CD8-positive, alpha-beta memory T cell (primary cell): ENCODE measurements at regions not wholly inside any gene's neighbourhood (a gene's known extent, or its start where the extent isn't known, plus 50 kb on each side); places are given as distances from the start of the nearest gene placed in this dataset.
A peak's percentile ranks its signal among the peaks of the same experiment; 100 is the strongest.

Experiments
- CTCF ChIA-PET: fragments of 350-600 bp; sonication (Branson Sonifier 250); formaldehyde crosslinking; loops from one replicate; lab custom pipeline; 2021; ENCODE audit warnings: antibody characterized with exemption; lab: Charles Lee
- POLR2A ChIA-PET: fragments of 350-600 bp; sonication (Branson Sonifier 250); formaldehyde crosslinking; loops from one replicate; lab custom pipeline; 2021; ENCODE audit warnings: antibody characterized with exemption; lab: Charles Lee
- DNase-seq, 5 donors: peaks; one replicate each; pipeline versions ENCODE4 v3.0.0 to v3.0.0-alpha.2; 2020 to 2022; ENCODE audit warnings: mixed read lengths in 1 of 5
- H3K27ac ChIP-seq: one replicate; pipeline ENCODE4 v1.7.0; 2013; ENCODE audit warnings: low read depth, mild to moderate bottlenecking, low read length, moderate library complexity
- H3K27me3 ChIP-seq: 2 replicates; pipeline ENCODE4 v1.7.0; 2013; ENCODE audit warnings: low read length, mild to moderate bottlenecking; ENCODE audit not compliant: insufficient read depth, poor library complexity, severe bottlenecking
- H3K36me3 ChIP-seq: 2 replicates; pipeline ENCODE4 v1.7.0; 2013; ENCODE audit warnings: mild to moderate bottlenecking, low read length, moderate library complexity; ENCODE audit not compliant: insufficient read depth
- H3K4me1 ChIP-seq: 2 replicates; pipeline ENCODE4 v1.7.0; 2013; ENCODE audit warnings: mild to moderate bottlenecking, low read length, moderate library complexity; ENCODE audit not compliant: insufficient read depth
- H3K4me3 ChIP-seq: 2 replicates; pipeline ENCODE4 v1.7.0; 2013; ENCODE audit warnings: mild to moderate bottlenecking, low read length
- H3K9me3 ChIP-seq: 2 replicates; pipeline ENCODE4 v1.7.0; 2013; ENCODE audit warnings: mild to moderate bottlenecking, low read length
- H3K27ac Mint-ChIP-seq, 8 donors: one replicate each; pipeline ENCODE4 v1.8.0; 2020 to 2021; ENCODE audit warnings: mixed read lengths in 8 of 8, mild to moderate bottlenecking in 6 of 8, inconsistent platforms in 3 of 8, moderate library complexity in 3 of 8
- H3K27me3 Mint-ChIP-seq, 2 donors: one replicate each; pipeline ENCODE4 v1.8.0; 2020 to 2021; ENCODE audit warnings: mixed read lengths in 2 of 2, mild to moderate bottlenecking in 1 of 2, moderate library complexity in 1 of 2
- H3K36me3 Mint-ChIP-seq, 3 donors: one replicate each; pipeline ENCODE4 v1.8.0; 2020 to 2021; ENCODE audit warnings: mixed read lengths in 3 of 3, inconsistent platforms in 1 of 3, mild to moderate bottlenecking in 1 of 3
- H3K4me1 Mint-ChIP-seq, 3 donors: one replicate each; pipeline ENCODE4 v1.8.0; 2020 to 2021; ENCODE audit warnings: mixed read lengths in 3 of 3, inconsistent platforms in 1 of 3, mild to moderate bottlenecking in 1 of 3
- H3K4me3 Mint-ChIP-seq, 7 donors: one replicate each; pipeline ENCODE4 v1.8.0; 2020 to 2021; ENCODE audit warnings: mixed read lengths in 7 of 7, mild to moderate bottlenecking in 6 of 7, moderate library complexity in 4 of 7, inconsistent platforms in 2 of 7
- H3K9me3 Mint-ChIP-seq, 5 donors: one replicate each; pipeline ENCODE4 v1.8.0; 2020 to 2022; ENCODE audit warnings: mixed read lengths in 5 of 5, mild to moderate bottlenecking in 3 of 5, moderate library complexity in 2 of 5, inconsistent platforms in 1 of 5

- Histone ChIP-seq H3K36me3 (no peaks in the 10 kb centered on the region), H3K27ac (no peak overlapping the region), H3K4me3 (no peak overlapping the region), H3K27me3 (no peaks in the 10 kb centered on the region), H3K4me1 (no peaks in the 10 kb centered on the region), H3K9me3 (no peaks in the 10 kb centered on the region)
- ChIA-PET CTCF (interaction anchor here (1.2 to 2.2 kb wide), 3 partner anchors 14 to 126 kb away, joined by 3 to 6 read pairs (median 3); no protein-coding TSS in a partner anchor), POLR2A (no interaction called here)
- H3K36me3 Mint-ChIP-seq: no peaks in the 10 kb centered on the region
- no peak for DNase-seq
- peaks cover 10 to 37% of the 10 kb centered on the region in 2 donors for H3K27me3 Mint-ChIP-seq
- no peaks in the 10 kb centered on the region for H3K4me1 Mint-ChIP-seq
- H3K4me3 Mint-ChIP-seq: no peak overlapping the region
- no peaks in the 10 kb centered on the region for H3K9me3 Mint-ChIP-seq
- H3K27ac Mint-ChIP-seq: no peak overlapping the region
Observed at GRCh38 chr9:73081979-73082657, 69.5 kb upstream of the ANXA1 start.

- Mint-ChIP-seq H3K9me3 (no peaks in the 10 kb centered on the region), H3K4me3 (no peak overlapping the region), H3K36me3 (no peaks in the 10 kb centered on the region), H3K27me3 (peaks cover 8 to 35% of the 10 kb centered on the region in 2 donors), H3K4me1 (no peaks in the 10 kb centered on the region), H3K27ac (no peak overlapping the region)
- Histone ChIP-seq H3K4me1 (no peaks in the 10 kb centered on the region), H3K9me3 (no peaks in the 10 kb centered on the region), H3K27me3 (no peaks in the 10 kb centered on the region), H3K4me3 (no peak overlapping the region), H3K27ac (no peak overlapping the region), H3K36me3 (no peaks in the 10 kb centered on the region)
- no peak for DNase-seq
- ChIA-PET POLR2A (no interaction called here), CTCF (interaction anchor here (1.1 to 2.9 kb wide), 8 partner anchors 8 to 103 kb away, joined by 3 to 11 read pairs (median 3); no protein-coding TSS in a partner anchor)
Observed at GRCh38 chr9:73080110-73080694, 71.5 kb upstream of the ANXA1 start.

- Histone ChIP-seq H3K27me3 (no peaks in the 10 kb centered on the region), H3K4me1 (no peaks in the 10 kb centered on the region), H3K27ac (no peak overlapping the region), H3K9me3 (no peaks in the 10 kb centered on the region), H3K36me3 (no peaks in the 10 kb centered on the region), H3K4me3 (no peak overlapping the region)
- peaks cover 8 to 35% of the 10 kb centered on the region in 2 donors for H3K27me3 Mint-ChIP-seq
- ChIA-PET CTCF (interaction anchor here (1.2 to 2.9 kb wide), 5 partner anchors 19 to 104 kb away, joined by 3 to 11 read pairs (median 3); no protein-coding TSS in a partner anchor), POLR2A (no interaction called here)
- no peaks in the 10 kb centered on the region for H3K9me3 Mint-ChIP-seq
- H3K4me3 Mint-ChIP-seq: no peak overlapping the region
- peak in 1 of 5 donors; percentile 3 for DNase-seq
- no peaks in the 10 kb centered on the region for H3K4me1 Mint-ChIP-seq
- H3K36me3 Mint-ChIP-seq: no peaks in the 10 kb centered on the region
- H3K27ac Mint-ChIP-seq: no peak overlapping the region
Observed at GRCh38 chr9:73079326-73079725, 72.3 kb upstream of the ANXA1 start.

GRCh38 chr9:73077625-73078030 lies 74.0 kb upstream of the ANXA1 start:
- ChIA-PET CTCF (no interaction called here), POLR2A (no interaction called here)
- Histone ChIP-seq H3K36me3 (no peaks in the 10 kb centered on the region), H3K4me1 (no peaks in the 10 kb centered on the region), H3K4me3 (no peak overlapping the region), H3K27me3 (no peaks in the 10 kb centered on the region), H3K9me3 (no peaks in the 10 kb centered on the region), H3K27ac (no peak overlapping the region)
- Mint-ChIP-seq H3K4me1 (no peaks in the 10 kb centered on the region), H3K9me3 (no peaks in the 10 kb centered on the region), H3K36me3 (no peaks in the 10 kb centered on the region), H3K4me3 (no peak overlapping the region), H3K27me3 (peaks cover 6 to 40% of the 10 kb centered on the region in 2 donors), H3K27ac (no peak overlapping the region)
- no peak for DNase-seq

- Histone ChIP-seq H3K4me3 (no peak overlapping the region), H3K27ac (no peak overlapping the region), H3K9me3 (no peaks in the 10 kb centered on the region), H3K4me1 (no peaks in the 10 kb centered on the region), H3K27me3 (no peaks in the 10 kb centered on the region), H3K36me3 (no peaks in the 10 kb centered on the region)
- CTCF ChIA-PET: no interaction called here
- H3K36me3 Mint-ChIP-seq: no peaks in the 10 kb centered on the region
- H3K4me3 Mint-ChIP-seq: no peak overlapping the region
- no peaks in the 10 kb centered on the region for H3K4me1 Mint-ChIP-seq
- peaks cover 6 to 40% of the 10 kb centered on the region in 2 donors for H3K27me3 Mint-ChIP-seq
- POLR2A ChIA-PET: no interaction called here
- no peaks in the 10 kb centered on the region for H3K9me3 Mint-ChIP-seq
- no peak overlapping the region for H3K27ac Mint-ChIP-seq
- no peak for DNase-seq
Observed at GRCh38 chr9:73076970-73077369, 74.7 kb upstream of the ANXA1 start.

- no peak overlapping the region for H3K27ac Mint-ChIP-seq
- CTCF ChIA-PET: no interaction called here
- no peaks in the 10 kb centered on the region for H3K27me3 ChIP-seq
- H3K9me3 ChIP-seq: no peaks in the 10 kb centered on the region
- POLR2A ChIA-PET: no interaction called here
- H3K36me3 ChIP-seq: no peaks in the 10 kb centered on the region
- no peaks in the 10 kb centered on the region for H3K36me3 Mint-ChIP-seq
- H3K4me3 Mint-ChIP-seq: no peak overlapping the region
- H3K27me3 Mint-ChIP-seq: peaks cover 6 to 30% of the 10 kb centered on the region in 2 donors
- H3K4me3 ChIP-seq: no peak overlapping the region
- no peaks in the 10 kb centered on the region for H3K4me1 Mint-ChIP-seq
- DNase-seq: no peak
- H3K4me1 ChIP-seq: no peaks in the 10 kb centered on the region
- no peak overlapping the region for H3K27ac ChIP-seq
- no peaks in the 10 kb centered on the region for H3K9me3 Mint-ChIP-seq
Observed at GRCh38 chr9:73074176-73074708, 77.4 kb upstream of the ANXA1 start.

GRCh38 chr9:73073337-73074175 lies 78.1 kb upstream of the ANXA1 start:
- Histone ChIP-seq H3K4me3 (no peak overlapping the region), H3K36me3 (no peaks in the 10 kb centered on the region), H3K4me1 (no peaks in the 10 kb centered on the region), H3K9me3 (no peaks in the 10 kb centered on the region), H3K27ac (no peak overlapping the region), H3K27me3 (no peaks in the 10 kb centered on the region)
- no peak overlapping the region for H3K4me3 Mint-ChIP-seq
- ChIA-PET CTCF (no interaction called here), POLR2A (no interaction called here)
- H3K9me3 Mint-ChIP-seq: no peaks in the 10 kb centered on the region
- DNase-seq: no peak
- no peaks in the 10 kb centered on the region for H3K36me3 Mint-ChIP-seq
- peaks cover 6 to 29% of the 10 kb centered on the region in 2 donors for H3K27me3 Mint-ChIP-seq
- no peak overlapping the region for H3K27ac Mint-ChIP-seq
- H3K4me1 Mint-ChIP-seq: no peaks in the 10 kb centered on the region

- no peaks in the 10 kb centered on the region for H3K27me3 ChIP-seq
- Mint-ChIP-seq H3K27ac (no peak overlapping the region), H3K9me3 (no peaks in the 10 kb centered on the region), H3K4me3 (no peak overlapping the region), H3K36me3 (no peaks in the 10 kb centered on the region), H3K4me1 (no peaks in the 10 kb centered on the region), H3K27me3 (peaks cover 3 to 22% of the 10 kb centered on the region in 2 donors)
- ChIA-PET CTCF (no interaction called here), POLR2A (no interaction called here)
- no peaks in the 10 kb centered on the region for H3K36me3 ChIP-seq
- no peak for DNase-seq
- no peak overlapping the region for H3K4me3 ChIP-seq
- no peaks in the 10 kb centered on the region for H3K9me3 ChIP-seq
- H3K4me1 ChIP-seq: no peaks in the 10 kb centered on the region
- no peak overlapping the region for H3K27ac ChIP-seq
Observed at GRCh38 chr9:73067074-73067473, 84.6 kb upstream of the ANXA1 start.
